ENCODE measurements at regions not wholly inside any gene's neighbourhood (a gene's known extent, or its start where the extent isn't known, plus 50 kb on each side); places are given as distances from the start of the nearest gene placed in this dataset.

- DNase-seq = no peak
Observed at GRCh38 chr1:67563684-67564083, 121.3 kb upstream of the GADD45A start.

- no peak for DNase-seq
Observed at GRCh38 chr1:67564193-67564592, 120.8 kb upstream of the GADD45A start.

- DNase-seq = peak; percentile 31
Observed at GRCh38 chr1:67566803-67567377, 118.1 kb upstream of the GADD45A start.

- DNase-seq = peak; percentile 94
Observed at GRCh38 chr1:67570486-67571143, 114.4 kb upstream of the GADD45A start.

GRCh38 chr1:67571406-67571805 lies 113.6 kb upstream of the GADD45A start:
- no peak for DNase-seq

- no peak for DNase-seq
Observed at GRCh38 chr1:67571901-67572593, 113.0 kb upstream of the GADD45A start.

GRCh38 chr1:67572594-67573221 lies 112.3 kb upstream of the GADD45A start:
- DNase-seq = no peak

GRCh38 chr1:67573311-67573872 lies 111.6 kb upstream of the GADD45A start:
- DNase-seq = no peak

- no peak for DNase-seq
Observed at GRCh38 chr1:67574221-67574620, 110.8 kb upstream of the GADD45A start.

- DNase-seq = peak; percentile 84
Observed at GRCh38 chr1:67575861-67576260, 109.1 kb upstream of the GADD45A start.

GRCh38 chr1:67576474-67576873 lies 108.5 kb upstream of the GADD45A start:
- DNase-seq = no peak

- no peak for DNase-seq
Observed at GRCh38 chr1:67577646-67578045, 107.4 kb upstream of the GADD45A start.

- DNase-seq = no peak
Observed at GRCh38 chr1:67578397-67579020, 106.5 kb upstream of the GADD45A start.

GRCh38 chr1:67579623-67580394 lies 105.2 kb upstream of the GADD45A start:
- no peak for DNase-seq

GRCh38 chr1:67580691-67581403 lies 104.2 kb upstream of the GADD45A start:
- DNase-seq = no peak

- peak; percentile 38 for DNase-seq
Observed at GRCh38 chr1:67582625-67583461, 102.2 kb upstream of the GADD45A start.

GRCh38 chr1:67583462-67583950 lies 101.5 kb upstream of the GADD45A start:
- DNase-seq = peak; percentile 60

- no peak for DNase-seq
Observed at GRCh38 chr1:67584938-67585337, 100.1 kb upstream of the GADD45A start.

- peak; percentile 40 for DNase-seq
Observed at GRCh38 chr1:67586596-67586995, 98.4 kb upstream of the GADD45A start.

- no peak for DNase-seq
Observed at GRCh38 chr1:67588178-67588855, 96.7 kb upstream of the GADD45A start.

Data from fibroblast of skin of right biceps (primary cell).